ENCODE measurements at regions not wholly inside any gene's neighbourhood (a gene's known extent, or its start where the extent isn't known, plus 50 kb on each side); places are given as distances from the start of the nearest gene placed in this dataset.
A peak's percentile ranks its signal among the peaks of the same experiment; 100 is the strongest.
"Not testable (repeated sequence)": the region's sequence is repeated elsewhere in the genome, so short reads cannot be mapped to it uniquely, and the experiment has no call there.

DNA sequence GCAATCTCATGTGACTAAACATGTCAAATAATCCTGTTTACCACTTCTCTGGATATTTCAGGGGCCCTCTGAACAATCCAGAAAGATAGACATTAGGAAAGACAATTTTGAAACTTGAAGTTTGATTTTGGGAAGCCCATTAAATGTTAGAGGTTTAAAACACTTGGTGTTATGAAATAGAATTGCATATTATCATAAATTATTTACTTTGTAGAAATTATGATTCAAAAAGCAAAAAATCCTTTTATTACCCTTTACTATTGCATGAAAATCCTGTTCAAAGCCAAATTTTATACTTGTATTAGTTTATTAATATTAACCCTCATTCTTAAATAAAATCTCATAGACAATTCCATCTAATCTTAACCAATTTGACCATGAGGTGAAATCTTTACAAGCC is 1091.5 kb upstream of the ALCAM start:
- DNase-seq (ENCODE audit: insufficient read length, low spot score) (no peak), FAIRE-seq (no peak)

DNA sequence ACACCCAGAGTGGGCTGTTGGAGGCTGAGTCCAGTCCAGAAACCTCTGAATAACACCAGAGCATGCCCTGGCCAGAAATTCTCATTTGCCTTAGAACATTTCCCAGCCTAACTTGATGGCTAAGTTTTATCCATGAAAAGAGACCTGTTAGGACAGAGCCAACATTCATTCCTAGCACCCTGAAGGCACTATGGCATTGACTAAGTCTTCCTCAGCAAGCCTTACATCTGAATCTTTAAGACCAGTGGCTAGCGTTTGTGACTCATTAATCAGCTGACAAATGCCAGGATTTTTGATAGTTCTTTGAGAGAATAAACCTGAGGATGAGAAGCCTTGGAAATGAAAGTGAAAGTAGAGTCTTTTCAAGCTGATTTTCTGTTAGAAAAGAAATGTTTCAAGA is 1087.1 kb upstream of the ALCAM start:
- DNase-seq (ENCODE audit: insufficient read length, low spot score), result no peak
- FAIRE-seq, result no peak

DNA sequence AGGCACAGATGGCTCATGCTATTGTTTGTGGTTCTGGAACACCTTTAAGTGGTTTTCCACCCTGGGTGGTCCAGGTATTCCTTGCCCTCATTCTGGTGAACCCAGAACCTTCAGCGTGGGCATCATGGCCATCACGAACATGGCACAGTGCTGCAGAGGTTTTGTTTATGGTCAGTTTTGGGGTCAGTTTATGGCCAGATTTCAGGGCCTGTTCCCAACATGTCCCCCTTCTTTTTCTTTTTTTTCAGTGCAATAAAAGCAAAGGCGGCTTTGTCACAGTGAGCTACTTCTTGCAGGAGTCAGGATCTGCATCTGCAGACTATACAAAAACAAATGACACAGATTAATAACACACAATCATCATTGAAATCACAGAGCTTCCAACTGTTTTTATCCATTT is 1085.0 kb upstream of the ALCAM start:
- DNase-seq (ENCODE audit: insufficient read length, low spot score), result no peak

DNA sequence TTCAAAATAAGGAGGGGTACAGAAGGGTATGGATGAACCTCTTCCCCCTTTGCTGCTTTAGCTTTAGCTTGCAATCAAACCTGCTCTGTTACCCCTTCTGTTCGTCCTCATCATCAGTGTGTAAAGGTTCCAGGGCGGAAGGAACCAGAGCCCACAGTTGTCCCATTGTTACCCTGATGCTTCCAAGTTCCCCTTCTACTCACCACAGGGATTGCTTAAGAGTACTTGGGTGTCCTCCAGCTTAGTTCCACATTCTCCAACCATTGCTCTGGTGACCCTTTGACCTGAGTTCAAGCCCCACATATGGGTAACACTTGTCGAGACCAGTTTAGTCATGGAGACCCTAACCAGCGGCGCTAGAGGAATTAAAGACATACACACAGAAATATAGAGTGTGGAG is 1080.1 kb upstream of the ALCAM start:
- DNase-seq (ENCODE audit: insufficient read length, low spot score) (no peak), FAIRE-seq (no peak)

More for the DNA sequence above, 1085.0 kb upstream of the ALCAM start:
- FAIRE-seq, result no peak

DNA sequence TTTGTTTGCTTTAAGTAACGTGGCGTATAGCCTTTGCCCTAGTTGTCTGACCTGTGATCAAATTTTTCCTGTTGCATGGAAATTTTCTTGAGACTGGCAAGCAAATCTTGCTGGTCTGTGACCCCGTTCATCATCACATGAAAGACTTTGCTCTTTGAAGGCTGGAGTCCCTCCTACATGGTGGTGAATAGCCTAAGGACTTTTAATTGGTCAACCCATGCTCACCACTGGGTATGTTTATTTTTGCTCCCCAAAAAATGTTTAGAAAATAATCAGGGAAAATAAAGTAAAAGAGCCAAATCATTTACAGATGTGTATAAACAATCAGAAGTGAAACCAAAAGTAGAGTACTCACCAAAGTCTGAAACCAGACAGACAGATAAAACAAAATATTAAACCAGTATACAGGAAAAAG is 1075.3 kb upstream of the ALCAM start:
- DNase-seq (ENCODE audit: insufficient read length, low spot score), result no peak
- peak; percentile 77 for FAIRE-seq

DNA sequence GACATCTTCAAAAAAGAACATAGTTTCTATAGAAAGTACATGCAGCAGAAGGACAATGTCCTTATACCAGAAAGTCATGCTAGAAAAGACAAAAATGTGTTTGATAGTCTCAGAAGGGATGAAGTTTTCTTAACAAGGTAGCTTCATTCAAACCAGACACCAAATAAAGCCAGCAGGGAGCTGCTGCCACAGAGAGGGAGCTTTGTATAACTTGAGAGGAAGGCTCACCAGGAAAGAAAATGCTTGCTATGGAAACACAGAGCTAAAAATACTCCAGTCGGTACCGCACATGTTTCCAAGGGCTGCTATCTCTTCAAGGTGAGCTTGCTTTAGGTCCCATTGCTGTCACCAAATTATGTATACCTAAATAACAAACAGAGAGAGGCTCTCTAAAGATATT is 1074.8 kb upstream of the ALCAM start:
- FAIRE-seq (no peak), DNase-seq (ENCODE audit: insufficient read length, low spot score) (no peak)

DNA sequence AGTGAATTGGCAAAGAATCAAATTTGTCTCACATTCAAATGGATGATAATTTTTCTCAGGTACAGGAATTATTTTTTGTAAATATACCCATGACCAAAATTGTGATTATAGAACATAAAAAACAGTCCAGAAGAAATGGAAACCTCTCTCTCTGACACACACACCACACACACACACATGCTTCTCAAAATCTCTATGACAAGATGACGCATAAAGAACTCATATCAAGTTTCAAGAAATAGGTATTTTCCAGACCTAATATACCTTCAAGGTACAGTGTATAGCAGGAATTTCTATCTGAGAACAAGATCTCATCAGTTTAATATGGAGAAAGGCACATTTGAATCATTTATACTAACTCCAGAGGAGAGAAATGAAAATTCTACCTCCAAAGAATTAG is 1069.1 kb upstream of the ALCAM start:
- FAIRE-seq (no peak), DNase-seq (ENCODE audit: insufficient read length, low spot score) (no peak)

DNA sequence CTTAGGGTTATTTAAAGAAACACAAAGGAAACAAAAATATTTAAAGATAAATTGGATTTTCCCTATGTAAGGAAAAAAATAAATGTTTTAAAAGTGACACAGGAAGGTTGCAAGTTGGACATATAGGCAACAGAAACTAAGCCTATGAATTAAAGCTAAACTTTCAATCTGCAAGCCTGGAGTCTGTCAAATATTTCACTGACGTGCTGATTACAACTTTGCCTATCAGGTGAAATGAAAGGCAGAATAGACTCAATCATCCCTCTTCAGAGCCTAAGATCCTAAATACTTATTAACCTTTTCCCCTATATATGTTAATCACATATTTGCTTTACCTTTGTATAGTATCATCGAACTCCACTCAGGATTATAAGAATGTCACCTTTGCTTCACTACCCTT is 1068.0 kb upstream of the ALCAM start:
- DNase-seq (ENCODE audit: insufficient read length, low spot score) (no peak), FAIRE-seq (no peak)

DNA sequence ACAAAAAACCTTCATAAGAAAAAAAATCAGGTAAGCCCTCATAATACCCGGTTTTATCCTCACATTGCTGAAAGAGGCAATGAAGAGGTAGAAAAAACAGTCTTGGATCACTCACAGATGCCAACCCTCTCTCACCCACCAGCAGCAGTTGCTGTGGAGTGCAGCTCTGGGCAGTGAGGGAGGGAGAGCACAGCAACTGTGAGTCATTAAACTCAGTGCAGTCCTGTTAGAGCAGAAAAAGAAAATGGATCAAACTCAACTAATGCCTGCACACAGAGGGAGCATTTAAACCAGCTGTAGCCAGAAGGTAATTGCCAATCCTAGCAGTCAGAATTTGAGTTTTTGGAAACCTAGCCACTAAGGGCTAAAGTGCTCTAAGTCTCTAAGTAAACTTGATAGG is 1050.6 kb upstream of the ALCAM start:
- no peak for DNase-seq (ENCODE audit: insufficient read length, low spot score)
- no peak for FAIRE-seq

DNA sequence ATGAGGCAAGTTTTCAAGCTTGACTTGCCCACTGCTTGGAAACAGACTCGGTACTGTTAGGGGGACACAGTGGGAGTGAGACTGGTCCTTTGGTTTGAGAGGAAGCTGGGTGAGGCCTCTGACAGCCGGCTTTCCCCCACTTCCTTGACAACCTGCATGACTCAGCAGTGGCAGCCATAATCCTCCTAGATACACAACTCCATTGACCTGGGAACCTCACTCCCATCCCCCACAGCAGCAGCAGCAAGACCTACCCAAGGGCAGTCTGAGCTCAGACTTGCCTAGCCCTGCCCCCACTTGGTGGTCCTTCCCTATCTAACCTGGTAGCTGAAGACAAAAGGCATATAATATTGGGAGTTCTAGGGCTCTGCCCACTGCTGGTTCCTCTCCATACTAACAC is 1043.5 kb upstream of the ALCAM start:
- FAIRE-seq (no peak), DNase-seq (ENCODE audit: insufficient read length, low spot score) (no peak)

DNA sequence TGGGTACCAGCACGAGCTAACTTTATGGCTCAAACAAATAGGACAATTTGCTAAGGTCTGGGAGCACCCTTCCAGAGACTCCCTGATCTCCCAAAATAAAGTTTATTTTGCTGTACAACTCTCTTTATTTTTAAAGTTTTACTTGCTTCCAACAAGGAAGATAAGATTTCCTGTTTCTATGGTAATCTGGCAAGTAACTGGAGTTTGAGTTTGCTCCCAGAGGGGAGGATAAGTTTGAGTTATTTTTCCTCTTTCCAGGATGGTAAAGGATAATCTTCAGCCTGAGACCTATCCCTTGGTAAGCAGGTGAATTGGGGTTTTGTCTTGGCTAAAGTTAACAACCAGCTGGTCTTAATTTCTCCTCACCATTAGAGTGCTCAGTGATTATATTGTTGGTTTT is 1019.4 kb upstream of the ALCAM start:
- DNase-seq (ENCODE audit: insufficient read length, low spot score) (no peak), FAIRE-seq (no peak)

DNA sequence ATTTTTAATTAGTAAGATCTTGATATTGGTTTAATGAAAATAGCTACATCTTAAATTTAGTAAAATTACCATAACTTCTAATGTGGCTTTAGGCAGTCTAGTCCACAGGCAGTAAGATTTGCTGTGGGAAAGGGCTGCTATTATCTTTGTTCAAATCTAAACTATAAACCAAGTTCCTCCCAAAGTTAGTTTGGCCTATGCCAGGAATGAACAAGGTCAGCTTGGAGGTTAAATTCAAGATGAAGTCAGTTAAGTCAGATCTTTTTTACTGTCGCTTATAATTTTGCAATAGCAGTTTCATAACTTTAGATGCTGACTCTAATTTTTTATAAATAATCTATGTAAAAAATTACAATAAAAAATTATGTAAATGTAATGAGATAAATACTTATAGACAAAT is 1016.9 kb upstream of the ALCAM start:
- no peak for DNase-seq (ENCODE audit: insufficient read length, low spot score)
- FAIRE-seq, result no peak

DNA sequence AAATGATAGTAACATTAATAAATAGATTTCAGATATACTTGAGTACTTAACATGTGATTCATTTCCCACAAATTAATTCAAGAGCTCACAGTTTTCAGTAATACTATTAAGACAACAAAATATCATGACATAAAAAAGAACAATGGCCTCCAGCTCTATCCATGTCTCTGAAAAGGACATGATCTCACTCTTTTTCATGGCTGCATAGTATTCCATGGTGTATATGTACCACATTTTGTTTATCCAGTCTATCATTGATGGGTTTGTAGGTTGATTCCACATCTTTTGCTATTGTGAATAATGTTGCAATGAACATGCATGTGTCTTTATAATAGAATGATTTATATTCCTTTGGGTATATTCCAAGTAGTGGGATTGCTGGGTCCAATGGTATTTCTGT is 1012.8 kb upstream of the ALCAM start:
- DNase-seq (ENCODE audit: insufficient read length, low spot score) (no peak), FAIRE-seq (no peak)

DNA sequence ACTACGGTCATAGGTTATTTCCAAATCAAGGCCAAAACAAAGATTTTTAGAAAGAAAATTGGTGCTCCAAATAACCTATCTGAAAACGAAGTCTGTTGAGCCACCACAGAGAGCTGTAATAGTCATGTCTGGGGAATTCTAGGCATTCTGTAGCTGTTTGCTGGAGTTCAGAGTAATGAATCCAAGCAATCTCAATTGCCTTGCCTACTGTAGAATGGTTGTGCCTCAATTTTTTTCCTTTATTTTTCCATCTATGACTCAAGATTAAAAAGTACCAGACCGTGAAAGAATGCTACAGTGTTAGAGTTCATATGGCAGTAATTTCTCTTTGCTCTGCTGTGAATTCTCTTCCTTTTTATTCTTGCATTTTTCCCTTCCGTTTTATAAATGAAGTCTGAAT is 1007.2 kb upstream of the ALCAM start:
- DNase-seq (ENCODE audit: insufficient read length, low spot score) (no peak), FAIRE-seq (no peak)

DNA sequence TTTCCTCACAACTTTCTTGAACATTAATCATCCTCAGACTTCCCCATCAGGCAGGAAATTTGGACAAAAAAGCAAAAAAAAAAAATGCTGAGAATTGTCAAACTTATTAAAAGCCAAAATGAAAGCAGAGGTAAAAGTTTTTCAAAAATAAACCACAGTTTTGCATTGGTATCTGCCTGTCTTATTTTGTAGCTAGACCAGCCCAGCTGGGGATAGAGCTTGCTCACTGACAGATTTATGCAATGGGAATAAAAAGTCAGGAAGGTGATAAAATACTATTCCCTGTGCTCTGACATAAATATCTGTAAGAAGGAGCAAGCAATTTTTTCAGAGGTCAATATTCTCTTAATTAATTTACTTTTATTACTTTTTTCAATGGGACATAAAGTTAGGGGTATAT is 1006.7 kb upstream of the ALCAM start:
- no peak for FAIRE-seq
- no peak for DNase-seq (ENCODE audit: insufficient read length, low spot score)

DNA sequence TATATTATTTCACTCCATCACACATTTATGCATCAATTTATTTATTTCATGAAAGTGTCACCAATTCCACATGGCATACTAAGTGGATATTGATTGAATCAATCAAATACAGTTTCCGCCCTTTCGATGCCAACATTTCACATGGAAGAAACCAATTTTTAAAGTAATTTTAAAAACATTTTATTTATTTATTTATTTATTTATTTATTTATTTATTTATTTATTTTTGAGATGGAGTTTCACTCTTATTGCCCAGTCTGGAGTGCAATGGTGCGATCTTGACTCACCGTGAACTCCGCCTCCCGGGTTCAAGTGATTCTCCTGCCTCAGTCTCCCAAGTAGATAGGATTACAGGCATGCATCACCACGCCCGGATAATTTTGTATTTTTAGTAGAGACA is 1005.0 kb upstream of the ALCAM start:
- FAIRE-seq; DNase-seq (ENCODE audit: insufficient read length, low spot score): not testable (repeated sequence)

DNA sequence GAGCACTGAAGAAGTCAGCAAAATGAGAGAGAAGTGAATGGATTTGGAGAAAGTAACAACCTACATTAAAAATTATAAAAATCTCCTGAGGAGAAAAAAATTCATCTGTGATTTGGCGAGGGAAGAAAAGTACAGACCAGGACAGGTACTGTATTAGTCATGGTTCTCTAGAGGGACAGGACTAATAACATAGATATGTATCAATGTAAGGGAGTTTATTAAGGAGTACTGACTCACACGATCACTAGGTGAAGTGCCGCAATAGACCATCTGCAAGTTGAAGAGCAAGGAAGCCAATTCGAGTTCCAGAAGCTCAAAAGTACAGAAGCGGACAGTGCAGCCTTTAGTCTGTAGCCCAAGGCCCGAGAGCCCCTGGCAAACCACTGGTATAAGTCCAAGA is 1004.4 kb upstream of the ALCAM start:
- DNase-seq (ENCODE audit: insufficient read length, low spot score) (no peak), FAIRE-seq (no peak)

DNA sequence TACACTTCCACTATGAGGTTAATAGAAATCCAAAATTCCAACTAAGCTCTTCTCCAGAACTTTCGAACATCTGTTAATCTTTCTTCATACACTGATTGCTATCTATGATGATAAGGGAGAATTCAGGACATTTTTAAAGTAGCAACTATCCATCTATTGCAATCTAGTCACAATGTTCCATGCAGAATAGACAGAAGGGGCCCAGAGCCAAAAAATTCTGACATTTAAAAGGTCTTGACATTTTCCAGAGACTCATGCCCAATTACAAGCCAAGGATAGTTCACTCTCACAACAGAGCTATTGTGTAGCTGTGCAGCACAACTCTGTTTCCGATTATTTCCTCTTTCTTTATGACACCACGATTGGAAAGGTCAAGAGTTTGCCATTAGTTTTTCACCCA is 999.7 kb upstream of the ALCAM start:
- DNase-seq (ENCODE audit: insufficient read length, low spot score) (no peak), FAIRE-seq (no peak)

DNA sequence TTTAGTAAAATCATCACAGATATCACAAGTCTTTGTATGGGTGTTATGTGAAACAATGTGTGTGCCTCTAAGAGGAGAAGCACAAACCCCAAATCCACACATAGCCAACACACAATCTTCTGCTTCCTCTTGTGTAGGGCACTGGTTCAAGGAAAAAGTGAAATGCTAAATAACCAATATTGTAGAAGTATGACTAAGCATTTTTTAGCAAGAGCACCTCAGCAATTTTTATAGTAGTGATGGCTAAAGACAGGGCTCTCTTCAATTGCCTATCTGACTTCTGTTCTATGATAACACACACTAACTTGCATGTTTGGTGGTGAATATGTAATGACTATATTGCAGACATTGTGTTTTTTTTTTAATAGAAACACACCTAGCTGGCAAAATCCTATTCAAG is 997.9 kb upstream of the ALCAM start:
- DNase-seq (ENCODE audit: insufficient read length, low spot score) (no peak), FAIRE-seq (no peak)

DNA sequence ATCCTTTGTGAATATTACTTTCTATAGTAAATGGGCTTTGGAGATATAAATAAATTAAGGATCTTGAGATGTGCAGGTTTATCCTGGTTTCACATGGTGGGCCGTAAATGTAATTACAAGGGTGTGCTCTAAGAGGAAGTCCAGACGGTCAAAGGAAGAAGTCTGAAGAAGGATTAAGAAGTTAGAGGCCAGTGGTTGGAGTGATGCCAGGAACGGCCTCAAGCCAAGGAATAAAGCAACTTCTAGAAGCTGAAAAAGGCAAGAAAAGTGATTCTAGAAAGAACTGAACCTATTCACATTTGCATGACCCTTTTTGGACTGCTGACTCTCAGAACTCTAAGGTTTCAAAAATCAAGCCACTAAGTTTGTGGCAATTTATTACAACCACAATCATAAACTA is 981.3 kb upstream of the ALCAM start:
- no peak for FAIRE-seq
- DNase-seq (ENCODE audit: insufficient read length, low spot score), result no peak

DNA sequence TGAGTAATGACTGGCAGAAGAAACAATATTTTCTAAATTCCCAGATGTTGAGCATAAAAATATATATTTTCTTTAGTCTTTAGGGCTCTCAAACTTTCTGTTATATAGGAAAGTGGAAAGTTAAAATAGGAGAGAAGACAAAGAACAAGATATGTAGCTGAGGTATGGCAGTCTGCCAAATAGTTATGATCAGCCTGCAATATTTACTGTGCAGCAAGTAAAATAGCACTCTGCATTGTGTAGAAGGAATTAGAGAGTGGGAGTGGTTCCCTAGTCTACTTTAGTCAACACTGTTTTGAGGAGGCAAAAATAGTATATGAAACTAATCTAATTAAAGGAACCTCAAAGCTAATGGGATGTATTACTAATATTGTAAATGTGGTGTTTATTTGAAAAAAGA is 978.1 kb upstream of the ALCAM start:
- FAIRE-seq (no peak), DNase-seq (ENCODE audit: insufficient read length, low spot score) (no peak)

DNA sequence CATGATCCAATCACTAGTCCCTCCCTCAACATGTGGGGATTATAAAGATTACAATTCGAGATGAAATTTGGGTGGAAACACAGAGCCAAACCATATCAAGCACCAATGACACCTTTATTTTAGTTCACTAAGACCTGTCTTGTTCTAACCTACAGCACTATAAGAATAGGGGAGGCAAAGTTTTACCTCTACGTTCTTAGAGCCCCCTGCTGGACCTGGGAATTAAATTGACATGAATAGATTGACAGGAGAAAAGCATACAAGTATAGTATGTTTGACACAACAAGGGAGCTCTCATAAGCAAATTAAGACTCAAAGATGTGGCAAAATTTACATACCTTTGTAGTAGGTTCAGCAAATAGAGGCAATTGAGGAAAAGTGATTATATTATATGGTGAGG is 974.4 kb upstream of the ALCAM start:
- no peak for FAIRE-seq

DNA sequence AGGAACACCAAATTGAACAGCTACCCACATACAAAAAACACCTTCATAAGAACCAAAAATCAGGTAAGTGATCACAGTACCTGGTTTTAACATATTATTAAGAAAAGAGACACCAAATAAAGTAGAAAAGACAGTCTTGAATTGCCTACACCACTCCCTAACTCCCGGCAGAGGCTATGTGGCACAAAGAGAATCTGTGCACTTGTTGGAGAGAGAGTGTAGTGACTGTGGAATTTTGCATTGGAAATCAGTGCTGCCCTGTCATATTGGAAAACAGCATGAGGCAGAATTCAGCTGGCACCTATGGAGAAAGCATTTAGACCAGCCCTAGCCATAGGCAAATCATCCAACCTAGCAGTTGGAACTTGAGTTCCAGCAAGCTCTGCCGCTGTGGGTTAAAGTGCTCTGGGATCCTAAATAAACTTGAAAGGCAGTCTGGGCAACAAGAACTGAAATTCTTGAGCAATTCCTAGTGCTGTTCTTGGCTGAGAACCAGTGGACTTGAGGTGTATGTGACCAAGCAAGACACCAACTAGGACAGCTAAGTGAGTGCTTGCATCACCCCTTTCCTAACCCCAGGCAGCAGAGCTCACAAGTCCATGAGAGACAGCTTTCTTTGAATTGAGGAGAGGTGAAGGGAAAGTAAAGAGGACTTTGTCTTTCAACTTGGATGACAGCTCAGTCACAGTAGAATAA is 969.6 kb upstream of the ALCAM start:
- FAIRE-seq (no peak), DNase-seq (ENCODE audit: insufficient read length, low spot score) (no peak)

More for the DNA sequence above, 974.4 kb upstream of the ALCAM start:
- DNase-seq (ENCODE audit: insufficient read length, low spot score), result no peak
